ENCODE measurements at regions not wholly inside any gene's neighbourhood (a gene's known extent, or its start where the extent isn't known, plus 50 kb on each side); places are given as distances from the start of the nearest gene placed in this dataset.

DNA sequence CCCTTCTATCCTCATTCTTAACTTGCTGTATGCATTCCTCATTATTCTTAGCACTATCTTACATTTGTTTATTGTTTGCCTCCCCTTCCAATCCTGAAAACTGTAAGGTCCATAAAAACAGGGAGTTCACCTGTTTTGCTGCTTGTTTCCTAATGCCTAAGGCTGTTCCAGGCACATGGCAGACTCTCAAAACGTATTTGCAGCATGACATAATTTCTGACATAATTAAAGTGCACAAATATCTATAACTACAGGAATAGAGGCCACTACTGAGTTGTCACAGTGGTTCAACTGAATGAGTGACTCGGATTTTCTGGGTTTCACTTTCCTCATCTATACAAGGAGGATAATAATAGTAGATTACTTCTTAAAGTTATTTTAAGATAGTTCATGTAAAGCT lies 83.0 kb downstream of the HFE start:
- Mint-ChIP-seq H3K9me3 (ENCODE audit: unreplicated experiment) (no peaks in the 10 kb centered on the region), H3K36me3 (ENCODE audit: insufficient read depth, unreplicated experiment) (peaks cover 24% of the 10 kb centered on the region), H3K27me3 (ENCODE audit: insufficient read depth, unreplicated experiment) (no peaks in the 10 kb centered on the region), H3K4me1 (ENCODE audit: low read depth, unreplicated experiment) (peaks cover 10% of the 10 kb centered on the region), H3K27ac (ENCODE audit: unreplicated experiment) (no peak overlapping the region), H3K4me3 (ENCODE audit: unreplicated experiment) (no peak overlapping the region)
- Histone ChIP-seq H3K4me3 (ENCODE audit: low read depth, low read length) (no peak overlapping the region), H3K9me3 (no peaks in the 10 kb centered on the region), H3K36me3 (ENCODE audit: control insufficient read depth, insufficient read depth, low read length) (no peaks in the 10 kb centered on the region), H3K27me3 (replicated peaks; ENCODE audit: control insufficient read depth, insufficient read depth, low read length) (no peaks in the 10 kb centered on the region), H3K4me1 (peaks cover 6% of the 10 kb centered on the region)
- intact Hi-C loops (cut with micrococcal nuclease; ENCODE audit: unreplicated experiment): no loop called here
- TF ChIP-seq, protein P1, sequence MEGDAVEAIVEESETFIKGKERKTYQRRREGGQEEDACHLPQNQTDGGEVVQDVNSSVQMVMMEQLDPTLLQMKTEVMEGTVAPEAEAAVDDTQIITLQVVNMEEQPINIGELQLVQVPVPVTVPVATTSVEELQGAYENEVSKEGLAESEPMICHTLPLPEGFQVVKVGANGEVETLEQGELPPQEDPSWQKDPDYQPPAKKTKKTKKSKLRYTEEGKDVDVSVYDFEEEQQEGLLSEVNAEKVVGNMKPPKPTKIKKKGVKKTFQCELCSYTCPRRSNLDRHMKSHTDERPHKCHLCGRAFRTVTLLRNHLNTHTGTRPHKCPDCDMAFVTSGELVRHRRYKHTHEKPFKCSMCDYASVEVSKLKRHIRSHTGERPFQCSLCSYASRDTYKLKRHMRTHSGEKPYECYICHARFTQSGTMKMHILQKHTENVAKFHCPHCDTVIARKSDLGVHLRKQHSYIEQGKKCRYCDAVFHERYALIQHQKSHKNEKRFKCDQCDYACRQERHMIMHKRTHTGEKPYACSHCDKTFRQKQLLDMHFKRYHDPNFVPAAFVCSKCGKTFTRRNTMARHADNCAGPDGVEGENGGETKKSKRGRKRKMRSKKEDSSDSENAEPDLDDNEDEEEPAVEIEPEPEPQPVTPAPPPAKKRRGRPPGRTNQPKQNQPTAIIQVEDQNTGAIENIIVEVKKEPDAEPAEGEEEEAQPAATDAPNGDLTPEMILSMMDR (IDR thresholded peaks at IDR 0.05; ENCODE audit: insufficient read depth in 1 of 2, low read depth in 1 of 2, low read length in 1 of 2, severe bottlenecking in 1 of 2, unreplicated experiment in 1 of 2): no peak
- no peak for DNase-seq
- ChIA-PET POLR2A (no interaction called here), CTCF (no interaction called here)
- BruUV-seq (replicated peaks): no TSS peak

DNA sequence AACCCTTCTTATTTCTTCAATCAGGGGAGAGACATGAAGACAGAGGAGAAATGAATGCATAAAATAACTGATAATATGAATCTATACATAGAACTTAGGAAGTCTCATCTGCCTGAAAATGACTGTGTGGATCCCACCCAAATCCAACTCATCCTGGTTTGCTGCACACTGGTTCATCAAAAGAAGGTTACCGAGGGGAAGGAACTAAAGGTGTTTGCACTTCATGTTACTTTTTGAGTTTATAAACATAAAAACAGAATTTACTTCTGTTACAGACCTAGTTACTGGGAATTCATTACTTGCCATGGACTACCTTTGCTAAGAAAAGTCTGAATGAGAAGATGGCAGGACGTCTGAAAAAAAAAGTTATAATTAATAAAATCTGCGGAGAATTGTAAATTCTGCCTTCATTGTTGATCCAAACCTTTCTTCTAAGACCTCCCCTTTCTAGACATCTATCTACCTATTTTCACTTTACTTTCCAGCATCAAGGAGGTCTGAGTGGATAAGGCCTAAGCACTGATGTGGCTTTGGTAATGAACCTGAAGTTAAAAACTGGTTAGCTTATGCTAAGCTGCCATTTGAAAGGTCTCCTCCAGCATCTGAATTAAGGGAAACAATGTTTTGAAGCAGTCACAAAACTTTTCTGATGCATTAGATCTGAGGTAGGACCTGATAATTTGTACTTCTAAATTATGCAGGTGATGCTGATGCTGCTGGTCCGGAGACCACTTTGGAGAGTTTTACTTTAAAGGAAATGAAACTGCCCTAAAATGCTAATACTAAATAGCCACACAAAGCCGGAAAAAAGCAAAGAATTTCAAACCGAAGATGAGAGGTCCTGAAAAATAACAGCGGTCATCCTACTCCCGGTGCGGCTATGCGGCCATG lies 84.0 kb downstream of the HFE start:
- H3K4me3 Mint-ChIP-seq (ENCODE audit: unreplicated experiment): peak overlapping the region; percentile 68
- no peaks in the 10 kb centered on the region for H3K36me3 ChIP-seq (ENCODE audit: control insufficient read depth, insufficient read depth, low read length)
- peak overlapping the region; percentile 37 for H3K27ac Mint-ChIP-seq (ENCODE audit: unreplicated experiment)
- ChIA-PET POLR2A (interaction anchor here (0.6 to 1.0 kb wide), 2 partner anchors 13 to 21 kb away, joined by 5 to 11 read pairs; a partner anchor contains a TSS), CTCF (no interaction called here)
- no peaks in the 10 kb centered on the region for H3K9me3 ChIP-seq
- no peaks in the 10 kb centered on the region for H3K9me3 Mint-ChIP-seq (ENCODE audit: unreplicated experiment)
- H3K27me3 Mint-ChIP-seq (ENCODE audit: insufficient read depth, unreplicated experiment): no peaks in the 10 kb centered on the region
- no peak for DNase-seq
- H3K4me3 ChIP-seq (ENCODE audit: low read depth, low read length): peak overlapping the region; percentile 53
- TF ChIP-seq, protein P1 (IDR thresholded peaks at IDR 0.05; ENCODE audit: insufficient read depth in 1 of 2, low read depth in 1 of 2, low read length in 1 of 2, severe bottlenecking in 1 of 2, unreplicated experiment in 1 of 2): no peak
- no peaks in the 10 kb centered on the region for H3K27me3 ChIP-seq (replicated peaks; ENCODE audit: control insufficient read depth, insufficient read depth, low read length)
- peaks cover 10% of the 10 kb centered on the region for H3K4me1 Mint-ChIP-seq (ENCODE audit: low read depth, unreplicated experiment)
- peaks cover 6% of the 10 kb centered on the region for H3K4me1 ChIP-seq
- H3K36me3 Mint-ChIP-seq (ENCODE audit: insufficient read depth, unreplicated experiment): peaks cover 23% of the 10 kb centered on the region
- TSS peak; percentile 62 for BruUV-seq (replicated peaks)
- intact Hi-C loops (cut with micrococcal nuclease; ENCODE audit: unreplicated experiment): loop anchor here (1.0 kb wide), 1 partner anchor 13 kb away; a partner anchor contains a TSS

DNA sequence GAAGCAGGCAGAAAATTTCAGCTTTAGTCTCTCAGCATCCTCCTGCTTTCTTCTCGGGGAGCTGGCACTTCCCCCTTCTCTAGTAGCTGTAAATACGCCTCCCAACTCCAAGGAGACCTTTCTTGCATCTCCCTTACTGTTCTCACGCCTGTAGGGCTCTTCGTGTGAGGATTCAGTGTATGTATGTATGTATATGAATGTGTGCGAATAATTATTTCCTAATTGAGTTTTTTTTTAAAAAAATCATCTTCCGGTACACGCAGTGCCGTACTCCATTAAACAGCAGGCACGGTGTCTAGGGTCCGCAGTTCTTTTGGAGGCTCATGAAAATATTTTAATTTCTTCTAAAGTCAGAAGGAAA lies 85.4 kb downstream of the HFE start:
- Histone ChIP-seq H3K4me1 (peaks cover 6% of the 10 kb centered on the region), H3K9me3 (no peaks in the 10 kb centered on the region), H3K27me3 (replicated peaks; ENCODE audit: control insufficient read depth, insufficient read depth, low read length) (no peaks in the 10 kb centered on the region), H3K36me3 (ENCODE audit: control insufficient read depth, insufficient read depth, low read length) (no peaks in the 10 kb centered on the region), H3K4me3 (ENCODE audit: low read depth, low read length) (peak overlapping the region; percentile 53)
- Mint-ChIP-seq H3K36me3 (ENCODE audit: insufficient read depth, unreplicated experiment) (peaks cover 18% of the 10 kb centered on the region), H3K27ac (ENCODE audit: unreplicated experiment) (peak overlapping the region; percentile 37), H3K27me3 (ENCODE audit: insufficient read depth, unreplicated experiment) (no peaks in the 10 kb centered on the region), H3K9me3 (ENCODE audit: unreplicated experiment) (no peaks in the 10 kb centered on the region), H3K4me1 (ENCODE audit: low read depth, unreplicated experiment) (peaks cover 10% of the 10 kb centered on the region), H3K4me3 (ENCODE audit: unreplicated experiment) (peak overlapping the region; percentile 68)
- TSS peak; percentile 58 for BruUV-seq (replicated peaks)
- ChIA-PET POLR2A (interaction anchor here (0.6 to 2.5 kb wide), 12 partner anchors 9 to 100 kb away, joined by 3 to 18 read pairs (median 6); a partner anchor contains a TSS), CTCF (interaction anchor here (1.0 kb wide), 1 partner anchor 16 kb away, joined by 4 read pairs; a partner anchor contains a TSS)
- no peak for DNase-seq
- TF ChIP-seq, protein P1 (IDR thresholded peaks at IDR 0.05; ENCODE audit: insufficient read depth in 1 of 2, low read depth in 1 of 2, low read length in 1 of 2, severe bottlenecking in 1 of 2, unreplicated experiment in 1 of 2): no peak
- intact Hi-C loops (cut with micrococcal nuclease; ENCODE audit: unreplicated experiment): loop anchor here (1.0 kb wide), 1 partner anchor 16 kb away; no protein-coding TSS in a partner anchor

Data from Caco-2 (cell line).